HG03175 (cell line): ENCODE measurements at regions not wholly inside any gene's neighbourhood (a gene's known extent, or its start where the extent isn't known, plus 50 kb on each side); places are given as distances from the start of the nearest gene placed in this dataset.
"Not testable (repeated sequence)": the region's sequence is repeated elsewhere in the genome, so short reads cannot be mapped to it uniquely, and the experiment has no call there.

Source experiments
- ATAC-seq: cut with Tn5 transposase; IDR thresholded peaks from one replicate; pipeline ENCODE4 v1.9.1; 2021; ENCODE audit warnings: mild to moderate bottlenecking, moderate library complexity; ENCODE audit not compliant: unreplicated experiment

DNA sequence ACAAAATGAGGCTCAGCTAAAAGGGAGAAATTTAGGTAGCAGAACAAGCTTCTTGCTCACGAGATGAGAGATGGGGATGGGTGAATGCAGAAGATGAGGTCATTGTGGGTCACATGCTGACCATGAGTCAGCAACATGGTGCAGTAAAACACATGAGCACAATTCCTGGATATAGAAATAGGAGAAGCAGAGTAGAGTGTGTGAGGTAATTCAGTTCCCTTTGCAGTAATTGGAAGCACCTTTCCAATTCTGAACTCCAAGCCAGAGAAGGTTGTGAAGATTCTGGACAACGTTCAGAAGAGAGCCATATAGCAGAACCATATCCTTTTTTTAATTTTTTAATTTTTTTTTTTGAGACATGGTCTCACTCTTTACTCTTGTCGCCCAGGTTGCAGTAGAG lies 62.0 kb upstream of the LMNTD1 start:
- no peak for ATAC-seq

DNA sequence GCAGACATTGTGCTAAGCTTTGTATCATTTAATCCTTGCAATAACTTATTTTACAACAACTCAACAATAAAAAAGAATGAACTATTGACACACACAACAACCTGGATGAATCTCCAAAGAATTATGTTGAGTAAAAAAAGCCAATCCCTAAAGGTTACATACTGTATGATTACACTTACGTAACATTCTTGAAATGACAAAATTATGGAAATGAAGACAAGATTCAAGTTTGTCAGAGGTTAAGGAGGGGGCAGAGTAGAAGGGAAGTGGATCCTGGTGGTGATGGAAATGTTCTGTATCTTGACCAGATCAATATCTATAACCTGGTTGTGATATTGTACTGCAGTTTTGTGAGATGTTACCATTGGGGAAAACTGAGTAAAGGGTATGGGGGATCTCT lies 63.2 kb upstream of the LMNTD1 start:
- ATAC-seq = no peak

DNA sequence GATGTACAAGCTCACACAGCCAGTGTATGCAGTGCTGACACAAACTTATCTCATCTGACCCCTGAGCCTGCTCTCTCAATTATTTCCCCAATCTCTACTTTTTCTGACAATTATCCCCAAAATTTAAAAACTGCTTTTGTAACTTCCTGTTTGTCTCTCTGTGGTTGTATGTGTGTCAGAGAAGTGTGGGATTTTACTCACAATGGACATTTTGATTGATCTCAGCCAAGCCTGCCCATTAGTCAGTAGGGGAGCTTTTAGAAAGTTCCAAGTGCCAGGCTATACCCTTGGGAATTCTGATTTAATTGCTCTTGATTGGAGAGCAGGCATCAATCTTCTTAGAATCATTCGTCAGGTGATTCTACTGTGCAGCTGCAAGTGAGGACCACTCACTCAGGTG lies 64.9 kb upstream of the LMNTD1 start:
- no peak for ATAC-seq

DNA sequence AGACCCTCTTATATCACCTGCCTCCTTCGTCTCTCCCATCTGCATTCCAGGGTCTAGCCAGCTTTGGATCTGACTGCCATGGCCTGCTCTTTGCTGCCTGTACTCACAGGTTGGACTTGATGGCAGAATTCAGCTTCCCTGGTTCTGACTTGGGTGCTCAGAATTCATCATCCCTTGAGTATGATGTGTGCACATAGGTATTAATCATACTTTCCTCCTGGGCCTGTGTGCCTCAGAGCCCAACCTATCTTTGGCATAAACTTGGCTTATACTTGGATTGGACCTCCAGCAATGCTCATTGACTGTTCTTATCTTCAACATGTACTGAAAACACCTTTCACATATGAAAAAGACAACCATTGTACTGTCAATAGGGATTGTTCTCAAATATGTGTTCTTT lies 70.7 kb upstream of the LMNTD1 start:
- no peak for ATAC-seq

DNA sequence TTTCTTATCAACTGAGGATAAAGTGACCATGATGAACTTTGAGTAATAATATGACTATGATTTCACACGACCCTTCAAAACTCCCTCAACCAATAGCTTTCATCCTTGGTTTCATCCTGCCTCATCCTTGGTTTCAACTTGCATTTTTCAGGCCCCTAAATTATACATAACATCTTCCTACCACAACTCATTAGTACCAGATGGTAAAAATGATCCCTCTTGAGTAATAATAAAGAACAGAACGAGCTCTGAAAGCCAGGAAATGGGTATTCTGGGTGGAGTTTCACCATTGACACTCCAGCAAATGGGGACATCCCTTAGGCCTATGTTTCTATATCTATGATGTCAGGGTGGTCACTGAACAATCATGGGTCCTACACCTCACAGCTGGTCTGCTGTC lies 72.1 kb upstream of the LMNTD1 start:
- no peak for ATAC-seq

DNA sequence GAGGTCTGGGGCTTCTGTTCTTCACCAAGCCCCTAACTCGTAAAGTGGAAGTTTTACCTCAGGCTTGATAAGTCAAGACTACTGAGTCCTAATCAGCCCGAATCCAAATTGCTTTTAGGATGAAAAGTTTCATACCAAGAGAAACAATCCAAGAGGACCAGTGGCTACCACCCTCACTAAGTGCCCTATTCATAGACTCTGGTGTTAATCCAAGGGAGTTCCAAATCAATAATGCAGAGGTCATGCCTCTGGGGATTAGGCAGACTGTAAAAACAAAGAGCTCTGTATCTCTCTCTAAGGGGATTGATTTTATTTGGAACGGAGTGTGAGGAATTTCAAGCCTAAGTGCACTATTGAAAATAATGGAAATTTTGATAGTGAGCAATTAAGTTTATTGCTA lies 76.3 kb upstream of the LMNTD1 start:
- ATAC-seq = no peak

DNA sequence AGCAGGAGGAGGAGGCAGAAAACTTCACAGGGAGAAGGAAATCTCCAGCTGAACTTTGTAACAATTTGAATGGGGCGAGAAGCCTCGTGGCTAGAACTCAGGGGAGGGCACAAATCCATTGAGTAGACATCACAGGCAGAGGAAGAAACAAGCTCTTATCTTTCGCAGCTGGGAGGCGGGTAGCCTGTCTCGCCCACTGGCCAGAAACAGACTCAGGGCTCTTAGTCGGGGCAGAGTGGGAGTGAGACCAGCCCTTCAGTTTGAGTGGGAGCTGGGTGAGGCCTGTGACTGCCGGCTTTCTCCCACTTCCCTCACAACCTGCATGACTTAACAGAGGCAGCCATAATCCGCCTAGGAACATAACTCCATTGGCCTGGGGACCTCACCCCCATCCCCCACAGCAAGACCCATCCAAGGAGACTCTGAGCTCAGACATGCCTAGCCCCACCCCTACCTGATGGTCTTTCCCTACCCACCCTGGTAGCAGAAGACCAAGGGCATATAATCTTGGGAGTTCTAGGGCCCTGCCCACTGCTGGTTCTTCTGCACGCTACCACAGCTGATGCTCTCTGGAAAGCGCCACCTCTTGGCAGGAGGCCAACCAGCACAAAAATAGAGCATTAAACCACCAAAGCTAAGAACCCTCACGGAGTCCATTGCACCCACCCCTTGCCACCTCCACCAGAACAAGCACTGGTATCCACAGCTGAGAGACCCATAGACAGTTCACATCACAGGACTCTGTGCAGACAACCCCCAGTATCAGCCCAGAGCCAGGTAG lies 77.8 kb upstream of the LMNTD1 start:
- ATAC-seq = not testable (repeated sequence)

DNA sequence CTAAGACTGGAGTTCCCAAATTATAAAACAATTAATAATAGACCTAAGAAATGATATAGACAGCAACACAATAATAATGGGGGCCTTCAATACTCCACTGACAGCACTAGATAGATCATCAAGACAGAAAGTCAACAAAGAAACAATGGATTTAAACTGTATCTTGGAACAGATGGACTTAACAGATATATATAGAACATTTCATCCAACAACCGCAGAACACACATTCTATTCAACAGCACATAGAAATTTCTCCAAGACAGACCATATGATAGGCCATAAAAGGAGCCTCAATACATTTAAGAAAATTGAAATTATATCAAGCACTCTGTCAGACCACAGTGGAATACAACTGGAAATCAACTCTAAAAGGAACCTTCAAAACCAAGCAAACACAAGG lies 80.1 kb upstream of the LMNTD1 start:
- ATAC-seq = not testable (repeated sequence)

DNA sequence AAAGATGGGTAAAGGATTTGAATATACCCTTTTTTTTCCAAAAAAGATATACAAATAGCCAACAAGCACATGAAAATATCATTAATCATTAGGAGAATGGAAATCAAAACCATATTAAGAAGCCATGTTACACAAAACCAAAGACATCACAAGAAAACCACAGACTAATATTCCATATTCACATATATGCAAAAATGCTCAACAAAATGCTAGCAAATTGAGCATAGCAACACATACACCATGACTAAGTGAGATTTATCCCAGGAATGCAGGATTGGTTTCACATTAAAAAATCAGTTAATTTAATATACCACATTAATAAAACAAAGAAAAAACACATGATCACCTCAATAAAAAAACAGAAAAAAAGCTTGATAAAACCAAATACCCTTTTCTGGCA lies 84.7 kb upstream of the LMNTD1 start:
- ATAC-seq = no peak

DNA sequence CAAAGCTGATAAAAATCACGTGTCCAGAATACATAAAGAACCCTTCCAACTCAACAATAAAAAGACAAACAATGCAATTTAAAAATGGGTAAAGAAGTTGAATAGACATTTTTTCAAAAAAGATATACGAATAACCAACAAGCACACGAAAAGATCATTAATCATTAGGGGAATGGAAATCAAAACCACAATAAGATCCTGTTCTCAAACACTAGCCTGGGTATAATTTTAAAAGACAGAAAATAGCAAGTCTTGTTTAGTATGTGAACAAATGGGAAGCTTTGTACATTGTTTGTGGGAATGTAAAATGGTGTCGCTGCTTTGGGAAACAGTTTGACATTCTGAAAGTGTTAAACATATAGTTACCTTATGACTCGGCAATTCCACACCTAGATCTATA lies 86.3 kb upstream of the LMNTD1 start:
- no peak for ATAC-seq

DNA sequence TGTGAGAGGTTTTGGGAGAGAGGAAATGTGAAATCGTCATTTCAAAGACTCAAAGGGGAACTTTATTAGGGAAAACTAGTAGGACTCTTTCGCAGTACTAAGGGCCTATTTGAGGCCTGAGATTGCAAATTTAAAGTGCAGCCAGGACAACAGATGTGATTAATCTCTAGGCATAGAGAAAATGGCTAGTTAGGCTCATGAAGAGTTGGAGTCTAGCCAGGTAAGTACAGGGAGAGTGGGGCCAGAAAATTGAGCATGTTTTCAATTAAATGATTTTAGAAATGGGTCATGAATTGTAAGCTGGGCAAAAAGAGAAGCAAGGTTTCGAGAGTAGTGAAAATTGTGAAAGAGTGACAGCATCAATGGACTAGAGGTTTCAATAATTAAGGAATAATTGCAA lies 91.9 kb upstream of the LMNTD1 start:
- no peak for ATAC-seq

DNA sequence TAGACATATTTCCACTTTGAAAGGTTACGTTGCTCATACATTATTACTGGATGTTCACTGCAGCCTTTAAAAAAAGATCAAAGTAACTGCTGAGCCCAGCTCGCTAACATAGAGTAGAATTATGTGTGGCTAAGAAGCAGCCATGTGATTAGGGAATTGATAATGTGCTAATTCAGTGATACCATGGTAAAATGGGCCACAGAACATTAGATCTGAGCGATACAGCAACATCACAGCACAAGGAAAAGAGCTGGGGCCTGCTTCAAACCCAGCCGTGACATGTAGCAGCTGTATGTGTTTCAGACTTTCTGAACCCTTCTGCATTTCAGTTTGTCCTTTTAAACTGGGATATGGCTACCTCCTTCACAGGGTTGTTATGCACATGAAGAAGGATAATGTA lies 92.3 kb upstream of the LMNTD1 start:
- ATAC-seq = no peak

DNA sequence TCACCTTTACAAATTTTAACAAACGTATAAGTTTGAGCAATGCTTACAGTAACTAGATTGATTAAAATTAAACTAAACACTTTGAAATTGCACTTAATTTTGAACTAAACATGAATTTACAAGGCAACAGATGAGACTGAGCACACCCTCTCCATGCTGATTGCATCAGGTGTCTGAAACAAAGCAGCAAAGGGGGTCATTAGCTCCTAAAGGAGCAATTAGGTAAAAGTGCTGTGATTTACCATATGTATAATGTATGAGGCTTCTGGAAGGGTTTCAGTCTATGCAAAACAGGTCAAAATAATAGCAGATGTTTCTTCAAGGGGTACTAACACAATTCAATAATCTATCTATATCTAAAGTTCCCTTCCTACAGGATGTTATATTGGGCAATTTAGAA lies 98.8 kb upstream of the LMNTD1 start:
- ATAC-seq = no peak

DNA sequence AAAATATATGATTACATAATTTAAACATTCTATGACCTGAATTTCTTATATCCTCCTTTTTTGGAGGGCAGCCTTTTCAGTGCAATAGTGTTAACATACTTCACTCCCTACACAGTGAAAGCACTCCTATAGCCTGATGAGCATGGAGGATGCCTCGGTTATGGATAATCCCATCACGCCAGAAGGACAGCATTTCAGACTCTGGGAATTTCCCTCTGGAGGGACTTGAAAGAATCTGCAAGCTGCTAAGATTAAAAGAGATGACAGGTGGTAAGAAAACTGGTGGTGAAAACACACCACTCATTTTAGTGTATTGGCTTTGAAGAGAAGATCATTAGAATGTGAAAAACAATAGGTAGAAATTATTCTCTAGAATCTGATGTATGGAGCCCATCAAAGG lies 99.3 kb upstream of the LMNTD1 start:
- no peak for ATAC-seq

DNA sequence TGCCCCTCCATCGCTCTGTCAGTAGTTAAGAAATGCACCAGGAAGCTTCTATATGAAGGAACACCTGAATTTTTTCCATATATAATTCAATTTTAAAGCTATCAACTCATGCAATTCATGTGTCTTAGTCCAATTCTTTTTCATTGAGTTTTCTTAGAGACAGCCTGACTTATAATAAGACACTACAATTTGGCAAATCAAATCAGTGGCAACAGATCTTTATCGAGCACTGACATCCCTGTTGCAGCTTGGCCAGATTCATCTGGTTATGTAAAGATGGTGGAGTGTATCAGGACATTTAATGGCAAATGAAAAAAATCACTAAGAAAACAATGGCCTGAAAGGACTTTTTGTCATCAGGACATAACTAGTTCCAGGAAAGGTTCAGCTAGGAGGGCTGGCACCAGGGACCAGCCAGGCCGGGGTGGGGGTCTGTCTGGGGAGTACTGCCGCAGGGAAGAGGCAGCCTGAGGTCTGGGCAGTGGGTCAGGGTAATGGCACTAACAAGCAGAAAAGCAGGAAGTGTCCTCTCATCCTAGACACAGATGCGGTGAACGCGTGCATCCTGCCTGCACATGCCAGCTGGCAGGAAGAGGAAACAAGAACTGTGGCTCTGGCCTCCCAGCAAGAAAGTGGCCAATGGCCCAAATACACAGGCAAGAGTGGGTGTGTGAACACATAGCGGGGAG lies 100.5 kb upstream of the LMNTD1 start:
- no peak for ATAC-seq

DNA sequence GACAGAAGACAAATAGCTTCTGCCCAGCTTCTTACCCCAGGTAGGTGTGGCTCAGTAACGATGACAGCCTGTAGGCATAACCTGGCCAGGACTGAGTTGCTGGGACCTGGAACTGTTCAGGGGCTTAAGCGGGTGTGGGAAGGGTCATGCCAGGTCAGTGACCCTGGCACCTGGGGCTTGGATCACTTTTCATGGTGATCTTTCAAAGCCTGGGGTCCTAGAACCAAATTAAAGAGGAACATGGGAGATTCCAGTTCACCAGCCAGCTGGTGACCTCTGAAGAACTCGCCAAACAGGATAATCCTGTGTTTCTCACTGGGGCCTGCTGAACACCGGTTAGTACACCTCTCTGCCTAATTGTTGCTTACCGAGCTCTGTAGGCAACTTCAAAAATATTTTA lies 102.6 kb upstream of the LMNTD1 start:
- no peak for ATAC-seq

DNA sequence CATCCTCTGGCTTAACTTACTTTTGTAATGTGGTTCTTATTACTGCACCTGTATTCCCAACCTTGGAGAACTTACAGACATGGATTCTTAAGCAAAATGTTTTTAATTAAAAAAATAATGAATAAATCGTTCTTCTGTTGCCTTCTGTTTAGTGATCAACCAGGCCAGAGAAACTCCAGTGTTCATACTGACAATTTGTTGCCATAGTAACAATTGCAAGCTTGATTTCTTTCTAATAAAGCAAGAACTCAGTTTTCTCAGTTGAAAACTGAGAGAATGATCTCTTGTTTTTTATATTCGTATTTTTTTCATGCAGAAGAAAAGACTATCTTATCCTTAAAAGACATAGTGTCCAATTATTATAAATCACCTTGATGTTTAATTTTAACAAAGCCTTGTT lies 106.5 kb upstream of the LMNTD1 start:
- no peak for ATAC-seq

DNA sequence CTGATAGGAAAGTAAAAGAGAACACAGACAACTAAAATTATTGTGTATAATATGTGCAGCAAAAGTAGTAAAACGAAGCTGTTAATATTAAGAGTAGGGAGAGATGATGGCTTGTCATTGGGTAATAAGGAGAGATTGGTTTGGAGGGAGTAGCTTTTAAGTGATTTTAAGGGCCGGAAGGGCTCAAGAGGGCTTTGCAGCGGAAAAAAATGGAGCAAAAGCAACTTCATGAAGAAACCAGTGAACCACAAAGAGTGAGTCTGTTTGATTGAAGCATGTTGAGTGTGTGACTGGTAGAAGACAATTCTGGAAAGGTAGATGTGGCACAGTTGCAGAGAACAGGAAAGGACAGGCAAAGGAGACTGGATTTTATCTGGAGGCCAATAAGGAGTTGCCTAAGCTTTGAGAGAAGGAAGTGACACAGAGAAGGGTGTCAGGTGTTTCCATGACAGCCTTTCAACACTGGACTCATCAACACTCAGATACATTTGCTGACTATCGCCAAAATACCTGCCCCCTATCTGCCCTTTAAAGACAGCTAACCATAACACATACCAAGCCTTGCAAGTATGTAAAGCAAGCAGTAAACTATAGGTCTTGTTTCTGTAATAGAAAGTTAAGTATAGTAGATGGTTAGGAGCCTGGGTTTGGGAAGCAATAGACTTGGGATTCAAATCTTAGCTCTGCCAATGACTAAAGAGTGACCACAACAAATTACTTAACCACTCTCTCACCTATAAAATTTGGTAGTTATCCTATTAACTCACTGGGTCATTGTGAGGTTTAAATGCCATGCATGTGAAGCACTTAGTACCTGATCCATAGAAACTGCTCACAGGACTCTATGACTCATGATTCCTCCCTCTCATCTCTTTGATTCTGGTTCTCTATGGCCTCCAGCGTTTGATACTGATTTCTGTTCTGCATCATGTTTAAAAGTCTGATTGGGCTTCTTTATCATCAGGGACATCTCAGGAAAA lies 117.3 kb upstream of the LMNTD1 start:
- no peak for ATAC-seq

DNA sequence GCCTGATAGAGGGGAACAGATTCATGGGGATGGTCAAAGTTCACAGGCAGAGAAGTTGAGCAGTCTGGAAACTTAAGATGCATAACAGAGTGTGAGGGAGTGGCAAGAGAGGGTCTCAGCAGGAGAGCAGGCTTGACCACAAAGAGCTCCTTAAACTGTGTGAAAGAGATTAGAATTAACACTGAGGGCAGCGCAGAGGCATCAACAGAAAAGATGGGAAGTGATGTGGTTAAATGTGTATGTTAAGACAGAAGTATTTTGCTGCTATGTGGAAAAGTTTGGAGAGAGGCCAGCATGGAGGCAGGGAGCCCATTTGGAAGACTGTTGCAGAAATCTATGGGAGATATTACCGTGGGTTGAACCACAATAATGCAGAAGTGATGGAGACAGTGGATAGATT lies 122.7 kb upstream of the LMNTD1 start:
- no peak for ATAC-seq

DNA sequence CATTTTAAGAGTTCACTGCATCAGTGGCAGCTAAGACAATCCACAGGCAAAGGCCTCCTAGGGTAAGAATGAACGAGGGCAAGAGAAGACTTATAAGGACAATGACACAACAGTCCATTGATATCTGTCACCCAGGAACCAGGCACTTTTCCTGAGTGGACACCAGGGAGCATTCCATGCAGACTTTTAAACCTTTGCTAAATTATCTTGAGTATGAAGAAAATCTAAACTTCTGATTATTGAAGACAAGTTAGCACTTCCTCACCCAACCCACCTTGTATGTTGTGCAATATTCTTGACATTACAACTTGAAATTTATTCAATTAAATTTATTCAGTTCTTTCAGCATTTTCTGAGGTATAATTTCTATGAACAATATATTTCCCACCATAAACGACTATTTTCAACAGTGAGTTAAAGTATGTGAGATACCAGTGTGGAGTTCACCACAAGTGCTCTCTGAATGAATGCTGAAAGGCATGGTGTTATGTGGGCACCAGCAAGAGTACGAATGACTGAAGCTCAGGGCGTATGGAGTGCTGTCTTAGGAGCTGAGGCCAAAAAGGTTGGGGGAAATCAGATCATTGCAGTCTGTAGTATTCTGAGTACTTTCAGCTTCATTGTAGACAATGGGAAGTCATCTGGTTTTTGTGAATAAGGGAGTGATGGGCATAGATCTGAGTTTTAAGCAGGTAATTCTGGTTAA lies 124.3 kb upstream of the LMNTD1 start:
- ATAC-seq = no peak

DNA sequence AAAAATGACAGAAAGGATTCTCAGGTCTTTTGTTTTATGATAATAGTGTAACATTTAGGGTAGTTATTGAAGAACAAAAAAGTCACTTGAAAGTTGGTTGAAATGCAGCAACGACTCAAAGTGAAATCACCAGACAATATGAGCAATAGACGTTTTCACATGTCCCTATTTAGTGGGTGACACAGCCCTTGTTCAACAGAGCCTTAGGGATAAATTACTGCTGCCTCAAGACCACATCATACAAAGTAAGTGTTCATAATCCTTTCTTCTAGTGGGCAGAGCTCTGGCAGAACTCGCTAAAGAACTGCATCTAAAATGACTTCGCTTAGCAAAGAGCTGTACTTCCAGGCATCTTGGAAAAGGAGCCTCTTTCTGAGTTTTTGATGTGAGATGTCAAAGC lies 128.5 kb upstream of the LMNTD1 start:
- ATAC-seq = no peak
